ENCODE measurements at regions not wholly inside any gene's neighbourhood (a gene's known extent, or its start where the extent isn't known, plus 50 kb on each side); places are given as distances from the start of the nearest gene placed in this dataset.
"Not testable (repeated sequence)": the region's sequence is repeated elsewhere in the genome, so short reads cannot be mapped to it uniquely, and the experiment has no call there.

GRCh38 chr2:65963303-65963702 lies 471.6 kb upstream of the MEIS1 start:
- H3K27ac ChIP-seq (ENCODE audit: extremely low read depth, low read depth, low read length); H3K36me3 ChIP-seq (ENCODE audit: control insufficient read depth in 2 of 2, insufficient read depth in 1 of 2, low read length in 2 of 2); CTCF ChIA-PET; H3K4me1 ChIP-seq (ENCODE audit: control insufficient read depth, insufficient read depth, low read length); H3K9me3 ChIP-seq (ENCODE audit: control insufficient read depth, insufficient read depth, low read depth, low read length); H3K4me3 ChIP-seq (ENCODE audit: low read depth, low read length); POLR2A ChIA-PET: not testable (repeated sequence)
- 0 out of 2 replicates have a peak, but pooled peaks have one; percentile 24 for TF ChIP-seq ZNF146 (tag by site-specific recombination; IDR thresholded peaks at IDR 0.05)

GRCh38 chr2:65960953-65961352 lies 474.0 kb upstream of the MEIS1 start:
- no peaks in the 10 kb centered on the region for H3K9me3 ChIP-seq (ENCODE audit: control insufficient read depth, insufficient read depth, low read depth, low read length)
- no peak overlapping the region for H3K27ac ChIP-seq (ENCODE audit: extremely low read depth, low read depth, low read length)
- no peaks in the 10 kb centered on the region for H3K36me3 ChIP-seq (ENCODE audit: control insufficient read depth in 2 of 2, insufficient read depth in 1 of 2, low read length in 2 of 2)
- ChIA-PET CTCF (interaction anchor here (0.6 kb wide), 1 partner anchor 613 kb away, joined by 7 read pairs; no protein-coding TSS in a partner anchor), POLR2A (no interaction called here)
- TF ChIP-seq ZFP37 (tag by site-specific recombination; IDR thresholded peaks at IDR 0.05) (no peak), ZNF239 (tag by site-specific recombination; IDR thresholded peaks at IDR 0.05) (no peak), GLIS1 (tag by site-specific recombination; IDR thresholded peaks at IDR 0.05) (no peak), ZXDB (tag by site-specific recombination; IDR thresholded peaks at IDR 0.05) (no peak), ZNF155 (tag by site-specific recombination; IDR thresholded peaks at IDR 0.05) (no peak), ZNF146 (tag by site-specific recombination; IDR thresholded peaks at IDR 0.05) (no peak), ZNF768 (tag by site-specific recombination; IDR thresholded peaks at IDR 0.05) (no peak), ZSCAN18 (tag by site-specific recombination; IDR thresholded peaks at IDR 0.05) (no peak), GFI1B (tag by site-specific recombination; IDR thresholded peaks at IDR 0.05) (no peak), ZNF140 (tag by site-specific recombination; IDR thresholded peaks at IDR 0.05) (no peak), ZNF10 (tag by site-specific recombination; IDR thresholded peaks at IDR 0.05) (no peak), ZNF549 (tag by site-specific recombination; IDR thresholded peaks at IDR 0.05) (no peak), SALL2 (tag by site-specific recombination; IDR thresholded peaks at IDR 0.05; ENCODE audit: borderline replicate concordance) (no peak), ZNF133 (tag by site-specific recombination; IDR thresholded peaks at IDR 0.05) (no peak), ZNF433 (tag by site-specific recombination; IDR thresholded peaks at IDR 0.05; ENCODE audit: low read depth) (no peak), TSHZ1 (tag by site-specific recombination; IDR thresholded peaks at IDR 0.05; ENCODE audit: borderline replicate concordance) (no peak)
- H3K4me3 ChIP-seq (ENCODE audit: low read depth, low read length): no peak overlapping the region
- no peaks in the 10 kb centered on the region for H3K4me1 ChIP-seq (ENCODE audit: control insufficient read depth, insufficient read depth, low read length)

- H3K36me3 ChIP-seq (ENCODE audit: control insufficient read depth in 2 of 2, insufficient read depth in 1 of 2, low read length in 2 of 2): no peaks in the 10 kb centered on the region
- no peak overlapping the region for H3K27ac ChIP-seq (ENCODE audit: extremely low read depth, low read depth, low read length)
- POLR2A ChIA-PET: no interaction called here
- H3K9me3 ChIP-seq (ENCODE audit: control insufficient read depth, insufficient read depth, low read depth, low read length): no peaks in the 10 kb centered on the region
- H3K4me1 ChIP-seq (ENCODE audit: control insufficient read depth, insufficient read depth, low read length): no peaks in the 10 kb centered on the region
- H3K4me3 ChIP-seq (ENCODE audit: low read depth, low read length): no peak overlapping the region
- CTCF ChIA-PET: no interaction called here
- TF ChIP-seq ZXDB (tag by site-specific recombination; IDR thresholded peaks at IDR 0.05) (no peak), ZNF266 (tag by site-specific recombination; IDR thresholded peaks at IDR 0.05; ENCODE audit: low read depth) (no peak), MZF1 (tag by site-specific recombination; IDR thresholded peaks at IDR 0.05; ENCODE audit: borderline replicate concordance) (no peak), ZNF449 (tag by site-specific recombination; IDR thresholded peaks at IDR 0.05) (no peak), ZNF16 (tag by site-specific recombination; IDR thresholded peaks at IDR 0.05; ENCODE audit: low read depth) (no peak), GLI4 (tag by site-specific recombination; IDR thresholded peaks at IDR 0.05) (no peak), ZBTB7A (tag by site-specific recombination; IDR thresholded peaks at IDR 0.05; ENCODE audit: low read depth) (no peak), ZNF510 (tag by site-specific recombination; IDR thresholded peaks at IDR 0.05; ENCODE audit: insufficient replicate concordance) (no peak), ZNF626 (tag by site-specific recombination; IDR thresholded peaks at IDR 0.05) (no peak), ZNF544 (tag by site-specific recombination; IDR thresholded peaks at IDR 0.05) (no peak)
These were observed 477.0 kb upstream of the MEIS1 start for GRCh38 chr2:65957886-65958285.
